Fibroblast of skin of scalp (primary cell): ENCODE measurements at regions not wholly inside any gene's neighbourhood (a gene's known extent, or its start where the extent isn't known, plus 50 kb on each side); places are given as distances from the start of the nearest gene placed in this dataset.

Experiments used
- DNase-seq: peaks from one replicate; pipeline ENCODE4 v3.0.0-alpha.2; 2013

GRCh38 chr3:77868725-77869124 lies 828.8 kb downstream of the ROBO2 start:
- no peak for DNase-seq

- DNase-seq = no peak
Observed at GRCh38 chr3:77869423-77869822, 829.5 kb downstream of the ROBO2 start.

GRCh38 chr3:77871436-77871835 lies 831.5 kb downstream of the ROBO2 start:
- no peak for DNase-seq

GRCh38 chr3:77873598-77873997 lies 833.7 kb downstream of the ROBO2 start:
- no peak for DNase-seq

GRCh38 chr3:77885381-77885780 lies 845.5 kb downstream of the ROBO2 start:
- peak; percentile 24 for DNase-seq

- DNase-seq = peak; percentile 13
Observed at GRCh38 chr3:77887611-77888010, 847.7 kb downstream of the ROBO2 start.

- no peak for DNase-seq
Observed at GRCh38 chr3:77889616-77890015, 849.7 kb downstream of the ROBO2 start.

- DNase-seq = no peak
Observed at GRCh38 chr3:77898621-77899020, 858.7 kb downstream of the ROBO2 start.

GRCh38 chr3:77902675-77903074 lies 862.8 kb downstream of the ROBO2 start:
- no peak for DNase-seq

GRCh38 chr3:77906102-77906709 lies 866.3 kb downstream of the ROBO2 start:
- no peak for DNase-seq

- DNase-seq = no peak
Observed at GRCh38 chr3:77913524-77914174, 873.8 kb downstream of the ROBO2 start.

- no peak for DNase-seq
Observed at GRCh38 chr3:77915336-77915735, 875.4 kb downstream of the ROBO2 start.

- DNase-seq = no peak
Observed at GRCh38 chr3:77917225-77917624, 877.3 kb downstream of the ROBO2 start.

GRCh38 chr3:77919244-77919643 lies 879.3 kb downstream of the ROBO2 start:
- peak; percentile 3 for DNase-seq

- DNase-seq = peak; percentile 65
Observed at GRCh38 chr3:77931255-77932009, 891.5 kb downstream of the ROBO2 start.

- DNase-seq = no peak
Observed at GRCh38 chr3:77932926-77933325, 893.0 kb downstream of the ROBO2 start.

GRCh38 chr3:77933926-77934325 lies 894.0 kb downstream of the ROBO2 start:
- DNase-seq = peak; percentile 36

- no peak for DNase-seq
Observed at GRCh38 chr3:77935418-77935817, 895.5 kb downstream of the ROBO2 start.

GRCh38 chr3:77939726-77940125 lies 899.8 kb downstream of the ROBO2 start:
- no peak for DNase-seq

GRCh38 chr3:77943598-77943997 lies 903.7 kb downstream of the ROBO2 start:
- no peak for DNase-seq

GRCh38 chr3:77945320-77945719 lies 905.4 kb downstream of the ROBO2 start:
- no peak for DNase-seq

GRCh38 chr3:77947671-77948070 lies 907.8 kb downstream of the ROBO2 start:
- no peak for DNase-seq

- no peak for DNase-seq
Observed at GRCh38 chr3:77967621-77968020, 927.7 kb downstream of the ROBO2 start.

GRCh38 chr3:77976079-77976478 lies 936.2 kb downstream of the ROBO2 start:
- DNase-seq = no peak
